GM03348 (cell line): ENCODE measurements at regions not wholly inside any gene's neighbourhood (a gene's known extent, or its start where the extent isn't known, plus 50 kb on each side); places are given as distances from the start of the nearest gene placed in this dataset.

Experiments used
- DNase-seq: peaks from one replicate; pipeline ENCODE4 v3.0.0; 2012; ENCODE audit warnings: low spot score

- no peak for DNase-seq
Measured at GRCh38 chr16:8519179-8519578, 71.1 kb downstream of the TMEM114 start.

- DNase-seq = no peak
Measured at GRCh38 chr16:8517280-8517679, 73.0 kb downstream of the TMEM114 start.

GRCh38 chr16:8516471-8516870, 73.8 kb downstream of the TMEM114 start:
- no peak for DNase-seq

- no peak for DNase-seq
Measured at GRCh38 chr16:8512941-8513624, 77.2 kb downstream of the TMEM114 start.

GRCh38 chr16:8511464-8511863, 78.8 kb downstream of the TMEM114 start:
- DNase-seq = no peak

- DNase-seq = no peak
Measured at GRCh38 chr16:8510160-8510559, 80.2 kb downstream of the TMEM114 start.

- no peak for DNase-seq
Measured at GRCh38 chr16:8505327-8505991, 84.9 kb downstream of the TMEM114 start.

- DNase-seq = no peak
Measured at GRCh38 chr16:8502446-8502845, 87.9 kb downstream of the TMEM114 start.

- no peak for DNase-seq
Measured at GRCh38 chr16:8500351-8500750, 90.0 kb downstream of the TMEM114 start.

GRCh38 chr16:8496364-8496763, 93.9 kb downstream of the TMEM114 start:
- no peak for DNase-seq

- no peak for DNase-seq
Measured at GRCh38 chr16:8493972-8494371, 96.3 kb downstream of the TMEM114 start.

GRCh38 chr16:8492690-8493089, 97.6 kb downstream of the TMEM114 start:
- no peak for DNase-seq

GRCh38 chr16:8489580-8489979, 100.7 kb downstream of the TMEM114 start:
- no peak for DNase-seq

GRCh38 chr16:8486985-8487384, 103.3 kb downstream of the TMEM114 start:
- no peak for DNase-seq

- no peak for DNase-seq
Measured at GRCh38 chr16:8483396-8483795, 106.9 kb downstream of the TMEM114 start.

- no peak for DNase-seq
Measured at GRCh38 chr16:8481810-8482209, 108.5 kb downstream of the TMEM114 start.

- no peak for DNase-seq
Measured at GRCh38 chr16:8476824-8477223, 113.5 kb downstream of the TMEM114 start.

- no peak for DNase-seq
Measured at GRCh38 chr16:8474587-8474986, 115.7 kb downstream of the TMEM114 start.

GRCh38 chr16:8469102-8469778, 121.1 kb downstream of the TMEM114 start:
- no peak for DNase-seq

GRCh38 chr16:8464979-8465378, 125.3 kb downstream of the TMEM114 start:
- DNase-seq = no peak

GRCh38 chr16:8459085-8459733, 131.1 kb downstream of the TMEM114 start:
- no peak for DNase-seq

- DNase-seq = no peak
Measured at GRCh38 chr16:8458481-8459046, 131.7 kb downstream of the TMEM114 start.
